BE2C (cell line): ENCODE measurements at regions not wholly inside any gene's neighbourhood (a gene's known extent, or its start where the extent isn't known, plus 50 kb on each side); places are given as distances from the start of the nearest gene placed in this dataset.
"Not testable (repeated sequence)": the region's sequence is repeated elsewhere in the genome, so short reads cannot be mapped to it uniquely, and the experiment has no call there.

Source experiments
- DNase-seq: peaks from one replicate; pipeline ENCODE4 v3.0.0-alpha.2; 2020
- H3K27me3 ChIP-seq: fragments of 250-450 bp; sonication (Bioruptor Pico); 2 replicates; pipeline ENCODE4 v1.5.1; 2020; ENCODE audit warnings: mild to moderate bottlenecking
- H3K36me3 ChIP-seq: fragments of 250-450 bp; sonication (Bioruptor Pico); 2 replicates; pipeline ENCODE4 v1.5.1; 2020; ENCODE audit warnings: mild to moderate bottlenecking
- H3K4me1 ChIP-seq: fragments of 250-450 bp; sonication (Bioruptor Pico); 2 replicates; pipeline ENCODE4 v1.5.1; 2020
- H3K4me3 ChIP-seq: 2 replicates; pipeline ENCODE4 v1.5.1; 2011; ENCODE audit warnings: low read depth, low read length
- H3K9me3 ChIP-seq: fragments of 250-450 bp; sonication (Bioruptor Pico); 2 replicates; pipeline ENCODE4 v1.5.1; 2020
- CTCF ChIP-seq: IDR thresholded peaks from 2 replicates; pipeline ENCODE4 v1.5.1; 2012; ENCODE audit warnings: mild to moderate bottlenecking, low read depth, low read length

DNA sequence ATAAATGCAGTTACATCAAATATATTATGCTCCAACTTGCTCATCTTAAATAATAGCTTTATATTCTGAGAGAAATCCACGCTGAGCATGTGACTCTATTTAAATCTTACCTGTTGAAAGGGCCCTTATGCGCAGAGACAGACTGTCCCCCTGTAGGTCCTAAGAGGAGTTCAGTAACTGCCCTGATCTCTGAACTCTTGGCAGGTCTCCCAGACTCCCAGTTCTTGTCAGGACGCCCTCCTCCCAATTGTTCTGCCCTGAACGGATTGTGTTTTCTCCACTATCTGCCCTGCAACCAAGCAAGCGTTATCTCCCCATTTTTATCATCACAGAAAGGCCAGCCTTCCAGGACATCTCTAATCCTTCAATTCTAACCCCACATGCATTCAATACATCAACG, 954.6 kb downstream of the TSN start:
- Histone ChIP-seq H3K36me3 (no peaks in the 10 kb centered on the region), H3K4me3 (no peak overlapping the region), H3K4me1 (no peaks in the 10 kb centered on the region), H3K27me3 (no peaks in the 10 kb centered on the region), H3K9me3 (no peaks in the 10 kb centered on the region)
- no peak for TF ChIP-seq CTCF
- no peak for DNase-seq

GRCh38 chr2:122713800-122714199, 958.3 kb downstream of the TSN start:
- H3K4me3 ChIP-seq, result no peak overlapping the region
- no peaks in the 10 kb centered on the region for H3K4me1 ChIP-seq
- no peak for TF ChIP-seq CTCF
- DNase-seq, result no peak
- H3K36me3 ChIP-seq, result no peaks in the 10 kb centered on the region
- H3K27me3 ChIP-seq, result no peaks in the 10 kb centered on the region
- no peaks in the 10 kb centered on the region for H3K9me3 ChIP-seq

DNA sequence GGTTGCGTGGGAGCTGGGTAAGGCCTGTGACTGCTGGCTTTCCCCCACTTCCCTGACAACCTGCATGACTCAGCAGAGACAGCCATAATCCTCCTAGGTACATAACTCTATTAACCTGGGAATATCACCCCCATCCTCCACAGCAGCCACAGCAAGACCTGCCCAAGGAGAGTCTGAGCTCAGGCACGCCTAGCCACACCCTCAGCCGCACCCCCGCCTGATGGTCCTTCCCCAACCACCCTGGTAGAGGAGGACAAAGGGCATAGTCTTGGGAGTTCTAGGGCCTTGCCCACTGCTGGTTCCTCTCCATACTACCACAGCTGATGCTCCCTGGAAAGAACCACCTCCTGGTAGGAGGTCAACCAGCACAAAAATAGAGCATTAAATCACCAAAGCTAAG, 965.4 kb downstream of the TSN start:
- H3K4me3 ChIP-seq, DNase-seq, H3K9me3 ChIP-seq, H3K36me3 ChIP-seq, H3K4me1 ChIP-seq, H3K27me3 ChIP-seq: not testable (repeated sequence)

- DNase-seq, result no peak
- Histone ChIP-seq H3K4me3 (no peak overlapping the region), H3K4me1 (no peaks in the 10 kb centered on the region), H3K9me3 (no peaks in the 10 kb centered on the region), H3K36me3 (no peaks in the 10 kb centered on the region), H3K27me3 (no peaks in the 10 kb centered on the region)
- no peak for TF ChIP-seq CTCF
These were observed 979.4 kb downstream of the TSN start for GRCh38 chr2:122734766-122735424.

- Histone ChIP-seq H3K27me3 (no peaks in the 10 kb centered on the region), H3K9me3 (no peaks in the 10 kb centered on the region), H3K36me3 (no peaks in the 10 kb centered on the region), H3K4me1 (no peaks in the 10 kb centered on the region), H3K4me3 (no peak overlapping the region)
- no peak for DNase-seq
- TF ChIP-seq CTCF, result no peak
These were observed 980.8 kb downstream of the TSN start for GRCh38 chr2:122736279-122736678.

DNA sequence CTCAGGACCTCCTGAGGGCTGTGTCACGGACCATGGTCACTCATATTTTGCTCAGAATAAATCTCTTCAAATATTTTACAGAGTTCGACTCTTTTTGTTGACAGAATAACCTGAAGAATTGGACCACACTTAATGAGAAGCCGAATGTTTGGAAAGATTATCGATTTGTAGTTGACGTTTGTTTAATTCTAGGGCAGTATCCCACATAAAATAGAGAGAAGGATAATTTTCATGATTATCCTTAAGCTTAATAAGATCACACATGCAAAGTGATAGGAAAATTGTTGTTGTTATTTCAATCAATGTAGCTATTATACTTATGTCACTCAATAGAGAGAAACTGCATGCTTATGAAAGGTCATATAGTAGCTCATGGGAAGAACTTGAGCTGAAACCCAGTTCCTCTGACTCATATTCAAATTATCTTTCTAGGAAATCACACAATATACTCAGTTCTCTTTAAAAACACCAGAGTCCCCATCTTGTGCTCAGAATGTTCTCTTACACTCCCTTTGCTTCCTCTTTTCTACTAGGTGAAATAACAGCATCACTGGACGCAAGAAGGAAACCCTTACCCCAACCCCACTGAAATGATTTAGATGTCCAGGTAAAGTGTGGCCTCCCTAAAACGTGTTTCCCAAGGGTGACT, 982.1 kb downstream of the TSN start:
- Histone ChIP-seq H3K9me3 (no peaks in the 10 kb centered on the region), H3K4me3 (no peak overlapping the region), H3K27me3 (no peaks in the 10 kb centered on the region), H3K4me1 (no peaks in the 10 kb centered on the region), H3K36me3 (no peaks in the 10 kb centered on the region)
- DNase-seq, result no peak
- TF ChIP-seq CTCF, result no peak
